Stomach (tissue), 4 donors: ENCODE measurements at regions not wholly inside any gene's neighbourhood (a gene's known extent, or its start where the extent isn't known, plus 50 kb on each side); places are given as distances from the start of the nearest gene placed in this dataset.

Source experiments
- CTCF ChIP-seq, 7 experiments: fragments of 450-650 bp in 4 of 7; fragments of 200-600 bp in 3 of 7; sonication (generic) in 3 of 7; IDR thresholded peaks; one replicate each; pipeline ENCODE4 v1.5.1; 2016 to 2019; ENCODE audit warnings: antibody characterized with exemption in 7 of 7, control low read depth in 2 of 7, mild to moderate bottlenecking in 1 of 7
- EP300 ChIP-seq: sonication (generic); formaldehyde crosslinking; IDR thresholded peaks from one replicate; pipeline ENCODE4 v1.6.1; 2017; ENCODE audit warnings: antibody characterized with exemption
- POLR2A ChIP-seq, 4 donors: fragments of 450-650 bp; IDR thresholded peaks; one replicate each; pipeline ENCODE4 v1.6.1; 2016; ENCODE audit warnings: antibody characterized with exemption in 4 of 4, control low read depth in 2 of 4, mild to moderate bottlenecking in 1 of 4, moderate library complexity in 1 of 4

GRCh38 chr10:8187171-8187666 is 132.7 kb downstream of the GATA3 start:
- no peak for TF ChIP-seq CTCF (IDR thresholded peaks at IDR 0.05)
- no peak for TF ChIP-seq EP300
- no peak for TF ChIP-seq POLR2A (IDR thresholded peaks at IDR 0.05)
